ENCODE measurements at regions not wholly inside any gene's neighbourhood (a gene's known extent, or its start where the extent isn't known, plus 50 kb on each side); places are given as distances from the start of the nearest gene placed in this dataset.

- TF ChIP-seq, protein P1, sequence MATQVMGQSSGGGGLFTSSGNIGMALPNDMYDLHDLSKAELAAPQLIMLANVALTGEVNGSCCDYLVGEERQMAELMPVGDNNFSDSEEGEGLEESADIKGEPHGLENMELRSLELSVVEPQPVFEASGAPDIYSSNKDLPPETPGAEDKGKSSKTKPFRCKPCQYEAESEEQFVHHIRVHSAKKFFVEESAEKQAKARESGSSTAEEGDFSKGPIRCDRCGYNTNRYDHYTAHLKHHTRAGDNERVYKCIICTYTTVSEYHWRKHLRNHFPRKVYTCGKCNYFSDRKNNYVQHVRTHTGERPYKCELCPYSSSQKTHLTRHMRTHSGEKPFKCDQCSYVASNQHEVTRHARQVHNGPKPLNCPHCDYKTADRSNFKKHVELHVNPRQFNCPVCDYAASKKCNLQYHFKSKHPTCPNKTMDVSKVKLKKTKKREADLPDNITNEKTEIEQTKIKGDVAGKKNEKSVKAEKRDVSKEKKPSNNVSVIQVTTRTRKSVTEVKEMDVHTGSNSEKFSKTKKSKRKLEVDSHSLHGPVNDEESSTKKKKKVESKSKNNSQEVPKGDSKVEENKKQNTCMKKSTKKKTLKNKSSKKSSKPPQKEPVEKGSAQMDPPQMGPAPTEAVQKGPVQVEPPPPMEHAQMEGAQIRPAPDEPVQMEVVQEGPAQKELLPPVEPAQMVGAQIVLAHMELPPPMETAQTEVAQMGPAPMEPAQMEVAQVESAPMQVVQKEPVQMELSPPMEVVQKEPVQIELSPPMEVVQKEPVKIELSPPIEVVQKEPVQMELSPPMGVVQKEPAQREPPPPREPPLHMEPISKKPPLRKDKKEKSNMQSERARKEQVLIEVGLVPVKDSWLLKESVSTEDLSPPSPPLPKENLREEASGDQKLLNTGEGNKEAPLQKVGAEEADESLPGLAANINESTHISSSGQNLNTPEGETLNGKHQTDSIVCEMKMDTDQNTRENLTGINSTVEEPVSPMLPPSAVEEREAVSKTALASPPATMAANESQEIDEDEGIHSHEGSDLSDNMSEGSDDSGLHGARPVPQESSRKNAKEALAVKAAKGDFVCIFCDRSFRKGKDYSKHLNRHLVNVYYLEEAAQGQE (IDR thresholded peaks at IDR 0.05; ENCODE audit: low read depth) = no peak
These were observed 137.2 kb downstream of the MTX3 start (continued) for GRCh38 chr5:79853676-79854418.

DNA sequence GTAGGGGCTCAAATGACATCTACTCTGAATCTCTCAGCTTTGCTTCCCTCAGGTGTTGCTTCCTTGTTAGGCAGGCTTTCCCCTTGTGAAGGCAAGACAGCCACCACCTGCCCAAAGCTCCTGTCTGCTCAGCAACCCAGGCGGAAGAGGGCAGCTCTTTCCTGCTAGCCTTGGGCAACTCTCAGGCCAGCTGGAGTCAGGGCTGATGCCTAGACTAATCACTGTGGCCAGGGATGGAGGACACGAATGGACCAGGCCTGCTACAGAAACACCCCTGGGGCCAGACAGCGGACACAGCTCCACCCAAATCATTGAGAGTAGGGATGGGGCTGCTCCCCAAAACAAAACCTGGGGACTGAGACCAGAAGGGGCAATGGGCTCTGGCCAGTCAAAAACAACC lies 138.0 kb downstream of the MTX3 start:
- intact Hi-C loops (cut with micrococcal nuclease) = loop anchor here (10.0 kb wide), 2 partner anchors 718 to 958 kb away; no protein-coding TSS in a partner anchor
- Histone ChIP-seq H3K4me1 (ENCODE audit: control insufficient read depth in 1 of 2, insufficient read depth in 2 of 2, low read length in 2 of 2) (peaks cover 4 to 11% of the 10 kb centered on the region in 2 experiments; a peak in 3 of 4 replicates), H3K27ac (ENCODE audit: low read depth, low read length) (no peak overlapping the region), H3K9ac (ENCODE audit: low read length) (no peak overlapping the region), H4K20me1 (ENCODE audit: insufficient read depth) (no peaks in the 10 kb centered on the region), H3K79me2 (ENCODE audit: insufficient read depth, low read length) (no peaks in the 10 kb centered on the region), H3K4me3 (replicated peaks in 1 of 2; ENCODE audit: low read depth in 1 of 2, low read length in 2 of 2) (no peak overlapping the region), H3K4me2 (ENCODE audit: low read length) (no peak overlapping the region), H3K36me3 (ENCODE audit: control insufficient read depth in 1 of 2, insufficient read depth in 2 of 2, low read length in 2 of 2) (no peaks in the 10 kb centered on the region), H3K9me2 (ENCODE audit: insufficient read depth) (no peaks in the 10 kb centered on the region), H3K27me3 (ENCODE audit: insufficient read depth, low read length) (no peaks in the 10 kb centered on the region), H3K9me3 (ENCODE audit: control insufficient read depth in 1 of 2, insufficient read depth in 1 of 2, low read depth in 1 of 2, low read length in 2 of 2) (no peaks in the 10 kb centered on the region), H2AFZ (ENCODE audit: low read depth, low read length, poor library complexity, severe bottlenecking) (no peak overlapping the region)
- POLR2A ChIA-PET = no interaction called here
- ATAC-seq (no peak), DNase-seq (ENCODE audit: low read depth, low spot score) (no peak)
- CTCF ChIA-PET = interaction anchor here (1.3 to 1.5 kb wide), 4 partner anchors 11 to 828 kb away, joined by 3 to 6 read pairs (median 4); no protein-coding TSS in a partner anchor
- no TSS peak for BruUV-seq (replicated peaks)
- TF ChIP-seq ATF3 (IDR thresholded peaks at IDR 0.05) (no peak), EZH2 (IDR thresholded peaks at IDR 0.05) (no peak), TCF7L2 (IDR thresholded peaks at IDR 0.05; ENCODE audit: borderline replicate concordance, extremely low read depth, insufficient read depth, insufficient read length) (no peak), SP1 (IDR thresholded peaks at IDR 0.05; ENCODE audit: low read depth) (no peak), CEBPB (IDR thresholded peaks at IDR 0.05; ENCODE audit: low read depth) (no peak), EZH2phosphoT487 (IDR thresholded peaks at IDR 0.05; ENCODE audit: borderline replicate concordance) (no peak)
- RAD21 ChIA-PET (ENCODE audit: low non-redundant PET in 1 of 2, low total read pairs in 2 of 2, uncharacterized antibody in 2 of 2, unreplicated experiment in 2 of 2) = no interaction called here
